GM23248 (cell line): ENCODE measurements at regions not wholly inside any gene's neighbourhood (a gene's known extent, or its start where the extent isn't known, plus 50 kb on each side); places are given as distances from the start of the nearest gene placed in this dataset.

ENCODE experiments used
- EZH2 ChIP-seq: fragments of 200-600 bp; sonication (generic); IDR thresholded peaks from 2 replicates; pipeline ENCODE4 v1.6.1; 2018; ENCODE audit warnings: antibody characterized with exemption, mild to moderate bottlenecking; ENCODE audit not compliant: insufficient read depth, poor library complexity, severe bottlenecking
- EZH2phosphoT487 ChIP-seq: fragments of 200-600 bp; sonication (generic); IDR thresholded peaks from 2 replicates; pipeline ENCODE4 v1.6.1; 2018; ENCODE audit warnings: antibody characterized with exemption, moderate library complexity, mild to moderate bottlenecking, low read depth; ENCODE audit not compliant: insufficient read depth

DNA sequence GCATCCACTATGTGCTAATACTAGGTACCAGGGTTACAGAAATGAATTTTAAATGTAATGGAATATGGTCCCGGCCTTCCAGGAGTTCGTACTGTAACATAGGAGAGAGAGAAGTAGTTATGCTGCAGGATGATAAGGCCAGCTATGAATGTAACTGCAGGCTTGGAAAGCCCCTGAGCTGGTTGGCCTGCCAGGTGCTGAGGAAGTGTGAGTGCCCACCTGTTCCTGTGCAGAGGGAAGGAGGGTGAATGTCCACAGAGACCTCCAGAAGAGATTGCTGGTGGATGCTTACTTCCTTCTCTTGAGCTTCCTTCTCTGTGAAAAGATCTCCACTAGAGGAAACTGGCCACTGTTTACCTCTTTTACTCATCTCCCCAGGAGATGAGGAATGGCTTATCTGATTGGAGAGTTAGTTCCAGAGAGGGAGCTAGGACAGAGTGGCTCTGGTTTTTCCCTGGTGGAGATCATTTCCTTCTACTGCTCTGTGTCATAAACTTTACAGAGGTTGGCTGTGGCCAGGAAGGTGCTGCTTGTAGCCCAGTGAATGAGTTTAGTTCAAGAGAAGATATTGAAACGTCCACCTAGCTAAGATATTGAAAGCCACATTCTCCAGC, 114.0 kb upstream of the LNX1 start:
- TF ChIP-seq EZH2phosphoT487 = no peak
- TF ChIP-seq EZH2 = no peak
